ENCODE measurements at regions not wholly inside any gene's neighbourhood (a gene's known extent, or its start where the extent isn't known, plus 50 kb on each side); places are given as distances from the start of the nearest gene placed in this dataset.

GRCh38 chr10:56912043-56912442 lies 551.0 kb upstream of the ZWINT start:
- H3K4me3 ChIP-seq (ENCODE audit: low read depth, low read length), result no peak overlapping the region
- DNase-seq (ENCODE audit: low read depth, low spot score), result no peak
- no peaks in the 10 kb centered on the region for H3K27me3 ChIP-seq (ENCODE audit: control insufficient read depth, insufficient read depth, low read length)
- CTCF ChIA-PET, result no interaction called here
- peaks cover 9% of the 10 kb centered on the region; the same call in 1 of the 2 replicates for H3K9me3 ChIP-seq (ENCODE audit: control insufficient read depth, insufficient read depth, low read length)
- no peak overlapping the region for H3K27ac ChIP-seq (ENCODE audit: low read depth, low read length)
- POLR2A ChIA-PET, result no interaction called here
- TF ChIP-seq CTCF (IDR thresholded peaks at IDR 0.05; ENCODE audit: low read depth, low read length), result no peak

GRCh38 chr10:56905051-56905450 lies 544.0 kb upstream of the ZWINT start:
- ChIA-PET POLR2A (no interaction called here), CTCF (no interaction called here)
- Histone ChIP-seq H3K9me3 (ENCODE audit: control insufficient read depth, insufficient read depth, low read length) (no peaks in the 10 kb centered on the region), H3K27ac (ENCODE audit: low read depth, low read length) (no peak overlapping the region), H3K27me3 (ENCODE audit: control insufficient read depth, insufficient read depth, low read length) (no peaks in the 10 kb centered on the region), H3K4me3 (ENCODE audit: low read depth, low read length) (no peak overlapping the region)
- no peak for TF ChIP-seq CTCF (IDR thresholded peaks at IDR 0.05; ENCODE audit: low read depth, low read length)
- no peak for DNase-seq (ENCODE audit: low read depth, low spot score)

GRCh38 chr10:56902554-56902953 lies 541.5 kb upstream of the ZWINT start:
- Histone ChIP-seq H3K27ac (ENCODE audit: low read depth, low read length) (no peak overlapping the region), H3K9me3 (ENCODE audit: control insufficient read depth, insufficient read depth, low read length) (0 out of 2 replicates have a peak, but pooled peaks cover 3% of the 10 kb centered on the region), H3K27me3 (ENCODE audit: control insufficient read depth, insufficient read depth, low read length) (no peaks in the 10 kb centered on the region), H3K4me3 (ENCODE audit: low read depth, low read length) (no peak overlapping the region)
- POLR2A ChIA-PET, result no interaction called here
- CTCF ChIA-PET, result no interaction called here
- TF ChIP-seq CTCF (IDR thresholded peaks at IDR 0.05; ENCODE audit: low read depth, low read length), result no peak
- DNase-seq (ENCODE audit: low read depth, low spot score), result no peak

- no peak for TF ChIP-seq CTCF (IDR thresholded peaks at IDR 0.05; ENCODE audit: low read depth, low read length)
Observed at GRCh38 chr10:56895306-56895705, 534.2 kb upstream of the ZWINT start.

GRCh38 chr10:56881218-56881617 lies 520.2 kb upstream of the ZWINT start:
- ChIA-PET CTCF (no interaction called here), POLR2A (no interaction called here)
- H3K27me3 ChIP-seq (ENCODE audit: control insufficient read depth, insufficient read depth, low read length), result no peaks in the 10 kb centered on the region
- DNase-seq (ENCODE audit: low read depth, low spot score), result no peak
- H3K4me3 ChIP-seq (ENCODE audit: low read depth, low read length), result no peak overlapping the region
- TF ChIP-seq CTCF (IDR thresholded peaks at IDR 0.05; ENCODE audit: low read depth, low read length), result no peak
- peaks cover 3% of the 10 kb centered on the region for H3K9me3 ChIP-seq (ENCODE audit: control insufficient read depth, insufficient read depth, low read length)
- H3K27ac ChIP-seq (ENCODE audit: low read depth, low read length), result no peak overlapping the region

More at GRCh38 chr10:56895306-56895705, 534.2 kb upstream of the ZWINT start:
- no peaks in the 10 kb centered on the region for H3K27me3 ChIP-seq (ENCODE audit: control insufficient read depth, insufficient read depth, low read length)
- DNase-seq (ENCODE audit: low read depth, low spot score), result no peak
- no peak overlapping the region for H3K4me3 ChIP-seq (ENCODE audit: low read depth, low read length)
- ChIA-PET POLR2A (no interaction called here), CTCF (no interaction called here)
- peaks cover 7% of the 10 kb centered on the region; the same call in 1 of the 2 replicates for H3K9me3 ChIP-seq (ENCODE audit: control insufficient read depth, insufficient read depth, low read length)
- no peak overlapping the region for H3K27ac ChIP-seq (ENCODE audit: low read depth, low read length)

All from AG04450 (cell line).